HepG2 (cell line): ENCODE measurements at regions not wholly inside any gene's neighbourhood (a gene's known extent, or its start where the extent isn't known, plus 50 kb on each side); places are given as distances from the start of the nearest gene placed in this dataset.

Experiments used
- ATAC-seq: fragments of 200-7000 bp; cut with Tn5 transposase; 3 replicates; pipeline ENCODE4 v1.9.1; 2020; ENCODE audit warnings: mild to moderate bottlenecking, moderate library complexity
- BruUV-seq: library from RNA; stranded (reverse); fragments of 400-500 nt; replicated peaks from 2 replicates; lab custom pipeline; 2021; lab: Mats Ljungman, UMichigan
- CTCF ChIA-PET: fragments of 300-600 bp; formaldehyde crosslinking; extraction: SDS; loops from one replicate; lab custom pipeline; 2021; ENCODE audit warnings: low total read pairs, inconsistent platforms, low intra/inter-chr PET ratio; lab: Yijun Ruan, JAX
- POLR2A ChIA-PET: fragments of 350-600 bp; sonication (Branson Sonifier 250); formaldehyde crosslinking; loops from one replicate; lab custom pipeline; 2020; ENCODE audit warnings: antibody characterized with exemption, inconsistent platforms; lab: Yijun Ruan, JAX
- DNase-seq: peaks from one replicate; pipeline ENCODE4 v3.0.0-alpha.2; 2015; ENCODE audit warnings: low spot score
- FAIRE-seq: peaks from 3 replicates; lab custom pipeline; 2011; peaks lifted over from hg19 to GRCh38; lab: Jason Lieb, UNC
- H2AFZ ChIP-seq: one replicate; pipeline ENCODE4 v1.6.1; 2011; ENCODE audit warnings: low read length, inconsistent platforms
- H3K27ac ChIP-seq: fragments of 300-600 bp; 3 replicates; pipeline ENCODE4 v1.8.0; 2011; ENCODE audit warnings: mixed run types, mild to moderate bottlenecking, mixed read lengths, low read length, inconsistent platforms; ENCODE audit not compliant: insufficient read depth; ENCODE audit errors: extremely low read length
- H3K27me3 ChIP-seq, 2 experiments: fragments of 200-600 bp in 1 of 2; 2 replicates in 1 of 2; 3 replicates in 1 of 2; pipeline versions ENCODE4 v1.6.0 to v1.8.0; 2011; ENCODE audit warnings: low read length in 2 of 2, mild to moderate bottlenecking in 2 of 2, moderate library complexity in 2 of 2, inconsistent platforms in 1 of 2; ENCODE audit not compliant: insufficient read depth in 2 of 2, control insufficient read depth in 1 of 2
- H3K36me3 ChIP-seq, 2 experiments: fragments of 200-600 bp in 1 of 2; replicated peaks in 1 of 2; 2 replicates in 1 of 2; 3 replicates in 1 of 2; pipeline versions ENCODE4 v1.5.1 to v1.8.0; 2011; ENCODE audit warnings: low read length in 2 of 2, inconsistent platforms in 1 of 2; ENCODE audit not compliant: insufficient read depth in 2 of 2, control insufficient read depth in 1 of 2
- H3K4me1 ChIP-seq: 2 replicates; pipeline ENCODE4 v1.5.1; 2012; ENCODE audit warnings: low read length, inconsistent platforms; ENCODE audit not compliant: insufficient read depth
- H3K4me2 ChIP-seq: 2 replicates; pipeline ENCODE4 v1.6.0; 2011; ENCODE audit warnings: low read depth, low read length, inconsistent platforms
- H3K4me3 ChIP-seq, 3 experiments: fragments of 200-600 bp in 1 of 3; sonication (generic), shearing (Covaris generic) in 1 of 3; replicated peaks in 1 of 3; 2 replicates each; pipeline ENCODE4 v1.5.1; 2011 to 2016; ENCODE audit warnings: low read length in 3 of 3, inconsistent platforms in 2 of 3, low read depth in 2 of 3, mild to moderate bottlenecking in 2 of 3, control low read depth in 1 of 3, mixed read lengths in 1 of 3; ENCODE audit not compliant: insufficient read depth in 1 of 3
- H3K79me2 ChIP-seq: one replicate; pipeline ENCODE4 v1.6.1; 2011; ENCODE audit warnings: low read length, inconsistent platforms; ENCODE audit not compliant: insufficient read depth
- H3K9ac ChIP-seq: 2 replicates; pipeline ENCODE4 v1.6.0; 2011; ENCODE audit warnings: mild to moderate bottlenecking, low read depth, low read length, inconsistent platforms; ENCODE audit not compliant: insufficient read depth
- H3K9me3 ChIP-seq: 2 replicates; pipeline ENCODE4 v1.5.1; 2012; ENCODE audit warnings: mild to moderate bottlenecking, low read length
- H4K20me1 ChIP-seq: 2 replicates; pipeline ENCODE4 v1.6.0; 2011; ENCODE audit warnings: inconsistent platforms, mild to moderate bottlenecking, low read length, moderate library complexity; ENCODE audit not compliant: insufficient read depth
- KLF6 ChIP-seq: IDR thresholded peaks from 2 replicates; pipeline ENCODE4 v1.8.0; 2016; ENCODE audit warnings: missing biosample characterization, missing genetic modification reagents
- ONECUT2 ChIP-seq: sonication (generic); formaldehyde crosslinking; IDR thresholded peaks from 2 replicates; pipeline ENCODE4 v1.4.0; 2020; ENCODE audit warnings: missing genetic modification reagents
- PRPF4 ChIP-seq: fragments of 200-400 bp; formaldehyde crosslinking; IDR thresholded peaks from 2 replicates; pipeline ENCODE4 v1.6.1; 2016; ENCODE audit warnings: low read length, low read depth; ENCODE audit not compliant: poor library complexity, severe bottlenecking
- RAD51 ChIP-seq: fragments of 450-650 bp; IDR thresholded peaks from 2 replicates; pipeline ENCODE4 v1.6.1; 2016; ENCODE audit warnings: borderline replicate concordance
- SATB2 ChIP-seq: sonication (generic); formaldehyde crosslinking; IDR thresholded peaks from 2 replicates; pipeline ENCODE4 v1.5.0; 2020; ENCODE audit warnings: missing genetic modification reagents
- SUZ12 ChIP-seq: fragments of 150-350 bp; IDR thresholded peaks from 2 replicates; pipeline ENCODE4 v1.6.1; 2014; ENCODE audit warnings: low read depth, low read length
- TRAFD1 ChIP-seq: sonication (generic); formaldehyde crosslinking; IDR thresholded peaks from 2 replicates; pipeline ENCODE4 v1.5.1; 2020; ENCODE audit warnings: missing genetic modification reagents, mild to moderate bottlenecking, borderline replicate concordance
- ZC3H13 ChIP-seq: sonication (generic); formaldehyde crosslinking; IDR thresholded peaks from 2 replicates; pipeline ENCODE4 v1.8.1; 2023; ENCODE audit warnings: mild to moderate bottlenecking, missing genetic modification reagents, moderate library complexity
- ZNF180 ChIP-seq: sonication (generic); formaldehyde crosslinking; IDR thresholded peaks from 2 replicates; pipeline ENCODE4 v1.4.0; 2020; ENCODE audit warnings: low read depth, missing genetic modification reagents, borderline replicate concordance
- ZNF20 ChIP-seq: sonication (generic); formaldehyde crosslinking; IDR thresholded peaks from 2 replicates; pipeline ENCODE4 v1.4.0; 2020; ENCODE audit warnings: mild to moderate bottlenecking, moderate library complexity, missing genetic modification reagents
- ZSCAN25 ChIP-seq: sonication (generic); formaldehyde crosslinking; IDR thresholded peaks from 2 replicates; pipeline ENCODE4 v1.8.0; 2022; ENCODE audit warnings: mild to moderate bottlenecking, missing genetic modification reagents
- WGBS: methylation state at CpG from one replicate; pipeline ENCODE4 v1.1.6; 2017; ENCODE audit warnings: low lambda C conversion rate; 5-methylcytosine and 5-hydroxymethylcytosine counted together
- in situ Hi-C: cut with HindIII; loops from 2 replicates; pipeline ENCODE4 v1.10.0; 2017; ENCODE audit warnings: low pct_unique_long_range_greater_than_20kb; ENCODE audit not compliant: extremely low pct_ligation_motif_present
- intact Hi-C: fragments of 100-400 bp; cut with micrococcal nuclease; formaldehyde crosslinking; loops from one replicate; pipeline ENCODE4 v1.10.0; 2022; ENCODE audit not compliant: unreplicated experiment

- 0 out of 5 replicates have a peak, but pooled peaks cover 0 to 4% of the 10 kb centered on the region in 2 experiments for H3K27me3 ChIP-seq
- H3K27ac ChIP-seq = no peak overlapping the region
- no peaks in the 10 kb centered on the region for H3K4me1 ChIP-seq
- 5% methylated on average over 1 of the region's 1 CpG for WGBS
- no peaks in the 10 kb centered on the region for H4K20me1 ChIP-seq
- DNase-seq (no peak), FAIRE-seq (no peak), ATAC-seq (no peak)
- no peak overlapping the region for H3K4me2 ChIP-seq
- H3K9ac ChIP-seq = no peak overlapping the region
- no peaks in the 10 kb centered on the region for H3K9me3 ChIP-seq
- H3K36me3 ChIP-seq = no peaks in the 10 kb centered on the region
- in situ Hi-C loops (no loop called here), intact Hi-C loops (no loop called here)
- H3K4me3 ChIP-seq = no peak overlapping the region
- CTCF ChIA-PET = no interaction called here
- BruUV-seq = no TSS peak
- no peak overlapping the region for H2AFZ ChIP-seq
- POLR2A ChIA-PET = no interaction called here
- no peak for TF ChIP-seq TRAFD1 (CRISPR knock-in tag)
- no peak for TF ChIP-seq KLF6 (CRISPR knock-in tag)
- no peak for TF ChIP-seq RAD51
- no peak for TF ChIP-seq PRPF4
- no peak for TF ChIP-seq ONECUT2 (CRISPR knock-in tag)
- TF ChIP-seq SUZ12 = no peak
- no peak for TF ChIP-seq ZC3H13
- TF ChIP-seq, all 625 proteins: peak for 0
- no peaks in the 10 kb centered on the region for H3K79me2 ChIP-seq
Measured at GRCh38 chr14:53406519-53406918, 253.4 kb upstream of the DDHD1 start.

- intact Hi-C loops = no loop called here
- Histone ChIP-seq H3K9me3 (no peaks in the 10 kb centered on the region), H4K20me1 (no peaks in the 10 kb centered on the region), H3K27me3 (peaks cover 0 to 11% of the 10 kb centered on the region in 2 experiments; a peak in 1 of 5 replicates), H3K4me2 (no peak overlapping the region), H3K27ac (no peak overlapping the region), H2AFZ (no peak overlapping the region), H3K9ac (no peak overlapping the region), H3K4me1 (no peaks in the 10 kb centered on the region), H3K4me3 (no peak overlapping the region)
- no peak for DNase-seq
- no peak for FAIRE-seq
- CTCF ChIA-PET = no interaction called here
- BruUV-seq = no TSS peak
- ATAC-seq = no peak
- no peak for TF ChIP-seq ZSCAN25
- no peak for TF ChIP-seq ZNF20
- no peak for TF ChIP-seq SATB2 (CRISPR knock-in tag)
- TF ChIP-seq ZNF180 (CRISPR knock-in tag) = no peak
- TF ChIP-seq, all 625 proteins: peak for 0
- in situ Hi-C loops = no loop called here
- 8% methylated on average over 3 of the region's 3 CpGs for WGBS
- no peaks in the 10 kb centered on the region for H3K79me2 ChIP-seq
- no peaks in the 10 kb centered on the region for H3K36me3 ChIP-seq
- POLR2A ChIA-PET = no interaction called here
Measured at GRCh38 chr14:53401646-53402045, 248.5 kb upstream of the DDHD1 start.
